ENCODE measurements at regions not wholly inside any gene's neighbourhood (a gene's known extent, or its start where the extent isn't known, plus 50 kb on each side); places are given as distances from the start of the nearest gene placed in this dataset.

GRCh38 chrX:25726539-25726938 is 411.6 kb upstream of the MAGEB18 start (continued):
- TF ChIP-seq CDX4 (CRISPR knock-in tag; IDR thresholded peaks at IDR 0.05; ENCODE audit: borderline replicate concordance), result no peak
- no peak for TF ChIP-seq E2F1 (CRISPR knock-in tag; IDR thresholded peaks at IDR 0.05)
- no peak for TF ChIP-seq NR2C2 (CRISPR knock-in tag; IDR thresholded peaks at IDR 0.05)
- no peak for TF ChIP-seq ETV6 (CRISPR knock-in tag; IDR thresholded peaks at IDR 0.05)
- TF ChIP-seq ZNF138 (CRISPR knock-in tag; conservative IDR thresholded peaks at IDR 0.05), result no peak

- ChIA-PET POLR2A (no interaction called here), CTCF (no interaction called here)
- no peak for ATAC-seq
- TF ChIP-seq ZNF396 (CRISPR knock-in tag; IDR thresholded peaks at IDR 0.05; ENCODE audit: borderline replicate concordance) (no peak), ZNF219 (CRISPR knock-in tag; IDR thresholded peaks at IDR 0.05; ENCODE audit: borderline replicate concordance) (no peak), STAT6 (CRISPR knock-in tag; conservative IDR thresholded peaks at IDR 0.05; ENCODE audit: low read depth) (no peak), PRDM15 (CRISPR knock-in tag; IDR thresholded peaks at IDR 0.05) (no peak), HMGA2 (CRISPR knock-in tag; IDR thresholded peaks at IDR 0.05) (no peak)
- H3K4me3 Mint-ChIP-seq, result no peak overlapping the region
- H3K27ac Mint-ChIP-seq, result no peak overlapping the region
- no peaks in the 10 kb centered on the region for H3K36me3 Mint-ChIP-seq
- H3K27me3 Mint-ChIP-seq (ENCODE audit: low read depth), result no peaks in the 10 kb centered on the region
- H3K4me1 Mint-ChIP-seq, result no peaks in the 10 kb centered on the region
- no peaks in the 10 kb centered on the region for H3K9me3 Mint-ChIP-seq
- no peak for DNase-seq (ENCODE audit: low spot score)
Measured at GRCh38 chrX:25733148-25733547, 405.0 kb upstream of the MAGEB18 start.

GRCh38 chrX:25737540-25737939 is 400.6 kb upstream of the MAGEB18 start:
- Mint-ChIP-seq H3K4me3 (no peak overlapping the region), H3K27me3 (ENCODE audit: low read depth) (no peaks in the 10 kb centered on the region), H3K36me3 (no peaks in the 10 kb centered on the region), H3K4me1 (no peaks in the 10 kb centered on the region), H3K9me3 (no peaks in the 10 kb centered on the region), H3K27ac (no peak overlapping the region)
- ATAC-seq (no peak), DNase-seq (ENCODE audit: low spot score) (no peak)
- ChIA-PET CTCF (no interaction called here), POLR2A (no interaction called here)
- no peak for TF ChIP-seq E2F4 (CRISPR knock-in tag; IDR thresholded peaks at IDR 0.05; ENCODE audit: borderline replicate concordance, low read depth)
- no peak for TF ChIP-seq HMGA2 (CRISPR knock-in tag; IDR thresholded peaks at IDR 0.05)
- no peak for TF ChIP-seq ZNF396 (CRISPR knock-in tag; IDR thresholded peaks at IDR 0.05; ENCODE audit: borderline replicate concordance)
- no peak for TF ChIP-seq NR1H2 (CRISPR knock-in tag; IDR thresholded peaks at IDR 0.05)
- no peak for TF ChIP-seq ZNF263 (CRISPR knock-in tag; IDR thresholded peaks at IDR 0.05; ENCODE audit: low read depth)
- TF ChIP-seq NFATC4 (CRISPR knock-in tag; IDR thresholded peaks at IDR 0.05), result no peak
- no peak for TF ChIP-seq CTCF (IDR thresholded peaks at IDR 0.05)
- TF ChIP-seq ATF2 (CRISPR knock-in tag; IDR thresholded peaks at IDR 0.05; ENCODE audit: borderline replicate concordance, low read depth), result no peak
- TF ChIP-seq ZBTB21 (CRISPR knock-in tag; IDR thresholded peaks at IDR 0.05; ENCODE audit: borderline replicate concordance), result no peak
